ENCODE measurements at regions not wholly inside any gene's neighbourhood (a gene's known extent, or its start where the extent isn't known, plus 50 kb on each side); places are given as distances from the start of the nearest gene placed in this dataset.

GRCh38 chr16:86459266-86459665 lies 51.1 kb upstream of the FOXF1 start:
- no peak for DNase-seq

Measured in amniotic stem cell (primary cell).